Neural progenitor cell (in vitro differentiated cells): ENCODE measurements at regions not wholly inside any gene's neighbourhood (a gene's known extent, or its start where the extent isn't known, plus 50 kb on each side); places are given as distances from the start of the nearest gene placed in this dataset.

Experiments
- EZH2phosphoT487 ChIP-seq: fragments of 200-600 bp; sonication (generic); IDR thresholded peaks from 2 replicates; pipeline ENCODE4 v1.6.1; 2017; ENCODE audit warnings: antibody characterized with exemption
- TF ChIP-seq, protein P1 (sequence below): fragments of 200-600 bp; sonication (generic); IDR thresholded peaks from 2 replicates; pipeline ENCODE4 v1.5.1; 2017; ENCODE audit warnings: antibody characterized with exemption, mild to moderate bottlenecking

DNA sequence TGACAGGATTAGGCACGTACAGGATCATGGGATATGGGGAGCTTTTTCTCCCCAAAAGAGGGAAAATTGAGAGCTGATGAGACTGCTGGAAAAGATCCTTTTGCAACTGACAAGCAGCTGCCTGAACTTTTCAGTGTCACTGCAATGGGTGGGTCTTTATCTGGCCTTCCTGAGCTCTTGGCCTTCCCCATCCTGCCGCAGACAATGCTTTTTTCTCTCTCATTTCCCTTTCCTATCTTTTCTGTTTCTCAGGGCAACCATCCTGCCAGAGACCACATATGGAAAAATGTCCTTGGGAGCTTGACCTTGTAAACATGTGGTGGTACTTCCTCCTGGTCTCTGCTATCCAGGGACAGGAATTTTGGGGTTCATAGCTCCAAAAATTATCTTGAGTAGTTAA is 75.8 kb downstream of the CALM1 start:
- no peak for TF ChIP-seq EZH2phosphoT487
- TF ChIP-seq, protein P1, sequence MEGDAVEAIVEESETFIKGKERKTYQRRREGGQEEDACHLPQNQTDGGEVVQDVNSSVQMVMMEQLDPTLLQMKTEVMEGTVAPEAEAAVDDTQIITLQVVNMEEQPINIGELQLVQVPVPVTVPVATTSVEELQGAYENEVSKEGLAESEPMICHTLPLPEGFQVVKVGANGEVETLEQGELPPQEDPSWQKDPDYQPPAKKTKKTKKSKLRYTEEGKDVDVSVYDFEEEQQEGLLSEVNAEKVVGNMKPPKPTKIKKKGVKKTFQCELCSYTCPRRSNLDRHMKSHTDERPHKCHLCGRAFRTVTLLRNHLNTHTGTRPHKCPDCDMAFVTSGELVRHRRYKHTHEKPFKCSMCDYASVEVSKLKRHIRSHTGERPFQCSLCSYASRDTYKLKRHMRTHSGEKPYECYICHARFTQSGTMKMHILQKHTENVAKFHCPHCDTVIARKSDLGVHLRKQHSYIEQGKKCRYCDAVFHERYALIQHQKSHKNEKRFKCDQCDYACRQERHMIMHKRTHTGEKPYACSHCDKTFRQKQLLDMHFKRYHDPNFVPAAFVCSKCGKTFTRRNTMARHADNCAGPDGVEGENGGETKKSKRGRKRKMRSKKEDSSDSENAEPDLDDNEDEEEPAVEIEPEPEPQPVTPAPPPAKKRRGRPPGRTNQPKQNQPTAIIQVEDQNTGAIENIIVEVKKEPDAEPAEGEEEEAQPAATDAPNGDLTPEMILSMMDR = no peak
